Esophagus (tissue), 2 donors: ENCODE measurements at regions not wholly inside any gene's neighbourhood (a gene's known extent, or its start where the extent isn't known, plus 50 kb on each side); places are given as distances from the start of the nearest gene placed in this dataset.

Experiments
- H3K27ac ChIP-seq, 2 donors: one replicate each; pipeline ENCODE4 v1.5.1; 2013; ENCODE audit warnings: low read depth in 2 of 2, mild to moderate bottlenecking in 2 of 2, inconsistent platforms in 1 of 2, low read length in 1 of 2, moderate library complexity in 1 of 2
- H3K27me3 ChIP-seq, 2 donors: one replicate each; pipeline ENCODE4 v1.6.1; 2013; ENCODE audit warnings: low read length in 2 of 2, control low read depth in 1 of 2, mild to moderate bottlenecking in 1 of 2; ENCODE audit not compliant: insufficient read depth in 2 of 2, control insufficient read depth in 1 of 2
- H3K36me3 ChIP-seq, 2 donors: one replicate each; pipeline ENCODE4 v1.6.1; 2013; ENCODE audit warnings: low read length in 1 of 2; ENCODE audit not compliant: control insufficient read depth in 2 of 2, insufficient read depth in 2 of 2
- H3K4me1 ChIP-seq, 2 donors: one replicate each; pipeline ENCODE4 v1.6.1; 2013; ENCODE audit warnings: low read length in 1 of 2; ENCODE audit not compliant: control insufficient read depth in 2 of 2, insufficient read depth in 2 of 2
- H3K4me3 ChIP-seq, 2 donors: one replicate each; pipeline ENCODE4 v1.5.1; 2013; ENCODE audit warnings: low read length in 2 of 2, mild to moderate bottlenecking in 2 of 2, low read depth in 1 of 2, moderate library complexity in 1 of 2
- H3K9me3 ChIP-seq, 2 donors: one replicate each; pipeline ENCODE4 v1.6.1; 2013; ENCODE audit warnings: mild to moderate bottlenecking in 2 of 2, low read depth in 1 of 2, low read length in 1 of 2, moderate library complexity in 1 of 2; ENCODE audit not compliant: control insufficient read depth in 2 of 2, insufficient read depth in 1 of 2
- WGBS, 2 donors: extraction: QIAGEN DNeasy Blood & Tissue Kit; methylation state at CpG; one replicate each; pipeline ENCODE4 v1.1.7; 2013; 5-methylcytosine and 5-hydroxymethylcytosine counted together
- donor health status: healthy with polysubstance abuse.
- donor health status: Bipolar disorder and iron deficiency.

DNA sequence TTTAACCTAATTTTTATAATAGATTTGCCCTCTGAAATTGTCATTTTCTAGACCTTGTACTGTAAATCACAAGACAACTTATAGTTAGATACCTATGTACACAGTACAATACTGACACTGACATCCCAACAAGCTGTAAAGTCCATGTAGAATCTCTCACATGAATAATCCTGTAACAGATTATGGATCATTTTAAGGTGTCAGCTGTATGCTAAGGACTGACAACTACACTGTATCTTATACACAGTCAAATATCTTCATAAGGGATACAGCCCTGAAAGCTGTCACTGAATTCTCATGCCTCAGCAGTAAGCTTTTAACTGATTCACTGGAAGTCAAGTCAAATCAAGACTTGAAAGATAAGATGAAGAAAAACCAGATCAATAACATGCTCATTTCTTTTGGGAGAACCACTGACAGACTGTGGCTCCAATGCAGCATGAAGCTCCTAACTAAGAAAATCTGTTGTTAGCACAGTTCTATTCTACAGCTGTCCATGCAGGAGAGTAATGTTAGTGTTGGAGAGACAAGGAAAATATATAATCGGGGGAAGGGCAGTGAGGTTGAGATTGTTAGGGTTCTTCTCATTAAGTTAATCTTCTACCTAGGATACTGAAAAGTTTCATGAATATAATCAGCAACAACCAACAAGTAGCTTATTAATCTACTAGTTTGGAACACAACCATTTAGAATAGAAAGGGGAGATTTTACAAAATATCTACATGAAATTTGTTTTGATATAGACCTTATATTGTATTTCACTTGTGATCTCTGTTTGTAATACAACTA lies 612.0 kb downstream of the PCDH18 start:
- no peaks in the 10 kb centered on the region for H3K27me3 ChIP-seq
- no peak overlapping the region for H3K27ac ChIP-seq
- H3K4me3 ChIP-seq: no peak overlapping the region
- 89 to 95% methylated on average over 1 of the region's 1 CpG for WGBS, 2 donors
- peaks cover 4% of the 10 kb centered on the region in 2 donors for H3K9me3 ChIP-seq
- no peaks in the 10 kb centered on the region for H3K4me1 ChIP-seq
- H3K36me3 ChIP-seq: no peaks in the 10 kb centered on the region

GRCh38 chr4:136918772-136919171 lies 613.5 kb downstream of the PCDH18 start:
- Histone ChIP-seq H3K4me1 (no peaks in the 10 kb centered on the region), H3K9me3 (peaks cover 4% of the 10 kb centered on the region in 2 donors), H3K27me3 (no peaks in the 10 kb centered on the region), H3K36me3 (no peaks in the 10 kb centered on the region), H3K4me3 (no peak overlapping the region), H3K27ac (no peak overlapping the region)
- 91 to 95% methylated on average over 4 of the region's 4 CpGs for WGBS, 2 donors

DNA sequence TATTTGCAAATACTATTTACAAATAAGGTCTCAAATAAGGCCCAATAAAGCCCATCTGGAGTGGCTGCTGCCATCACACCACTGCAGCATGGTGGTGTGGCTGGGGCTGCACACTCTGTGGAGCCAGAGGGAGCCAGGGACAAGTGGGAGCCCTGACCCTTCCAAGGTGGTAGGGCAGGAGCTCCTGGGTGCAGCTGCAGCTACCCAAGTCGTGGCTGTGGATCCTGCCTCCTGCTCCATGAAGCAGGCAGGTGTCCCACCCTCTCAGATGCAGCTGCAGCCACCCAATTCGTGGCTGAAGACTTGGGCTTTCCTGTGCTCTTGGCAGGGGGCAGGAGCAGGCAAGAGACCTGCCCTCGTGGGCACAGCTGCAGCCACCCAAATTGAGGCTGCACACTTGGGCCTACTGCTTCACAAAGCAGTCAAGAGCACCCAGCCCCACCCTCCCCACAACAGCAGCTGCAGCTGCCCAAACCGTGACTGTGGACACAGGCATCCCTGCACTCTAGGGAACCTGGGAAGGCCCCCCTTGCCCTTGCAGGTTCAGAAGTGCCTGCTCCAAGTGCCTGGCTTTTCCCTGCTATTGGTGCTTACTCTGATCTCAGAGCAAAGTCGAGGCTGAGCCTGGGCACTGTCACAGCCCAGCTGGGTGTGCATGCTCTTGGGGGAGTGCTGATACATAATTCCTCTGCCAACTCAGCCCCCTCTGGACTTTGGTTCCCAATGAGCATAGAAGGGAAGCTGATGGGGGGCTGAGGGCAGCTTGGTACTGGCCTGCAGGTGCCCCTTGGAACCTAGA lies 614.8 kb downstream of the PCDH18 start:
- Histone ChIP-seq H3K27ac (no peak overlapping the region), H3K4me1 (no peaks in the 10 kb centered on the region), H3K27me3 (no peaks in the 10 kb centered on the region), H3K36me3 (no peaks in the 10 kb centered on the region), H3K9me3 (peaks cover 4% of the 10 kb centered on the region in 2 donors), H3K4me3 (no peak overlapping the region)
- WGBS, 2 donors: 34 to 48% methylated on average over 5 of the region's 5 CpGs

DNA sequence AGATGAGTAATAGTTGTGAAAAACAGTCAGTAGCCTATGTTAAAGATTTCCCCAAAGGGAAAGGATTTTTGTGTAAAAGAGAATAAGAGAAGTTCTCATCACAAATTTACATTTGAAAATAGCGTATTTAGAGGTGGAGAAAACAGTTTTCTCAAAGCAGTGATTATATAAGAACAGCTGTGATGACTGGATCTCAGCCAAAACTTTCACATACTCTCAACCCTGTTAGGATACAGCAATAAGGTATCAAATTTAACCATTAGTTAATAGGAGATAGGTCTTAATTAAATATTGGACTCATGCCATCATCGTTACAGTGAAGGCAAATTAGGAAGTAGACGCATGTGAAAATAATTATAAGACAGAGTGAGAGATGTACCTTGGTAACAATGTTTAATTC lies 622.7 kb downstream of the PCDH18 start:
- no peak overlapping the region for H3K27ac ChIP-seq
- 51 to 61% methylated on average over 3 of the region's 3 CpGs for WGBS, 2 donors
- no peak overlapping the region for H3K4me3 ChIP-seq
- no peaks in the 10 kb centered on the region for H3K27me3 ChIP-seq
- no peaks in the 10 kb centered on the region for H3K9me3 ChIP-seq
- H3K4me1 ChIP-seq: no peaks in the 10 kb centered on the region
- no peaks in the 10 kb centered on the region for H3K36me3 ChIP-seq

DNA sequence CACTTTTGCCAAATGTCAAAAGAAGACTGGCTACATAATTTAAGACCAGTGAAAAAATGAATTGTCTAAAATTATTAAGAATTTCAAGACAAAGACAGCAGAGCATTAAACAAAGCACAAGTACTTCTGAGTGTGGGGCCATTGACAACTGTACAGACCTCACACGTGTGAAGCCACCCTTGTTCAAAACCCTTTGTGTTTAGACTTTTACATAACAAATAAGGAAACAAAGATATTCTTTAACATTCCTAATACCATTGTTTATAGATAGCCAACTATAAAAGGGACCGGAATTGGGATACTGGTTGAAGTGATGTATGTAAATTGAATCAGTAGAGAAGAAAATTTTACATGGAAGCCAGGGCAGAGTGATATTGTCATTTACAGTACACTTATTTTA lies 624.2 kb downstream of the PCDH18 start:
- no peak overlapping the region for H3K4me3 ChIP-seq
- no peaks in the 10 kb centered on the region for H3K9me3 ChIP-seq
- H3K4me1 ChIP-seq: no peaks in the 10 kb centered on the region
- no peaks in the 10 kb centered on the region for H3K36me3 ChIP-seq
- H3K27me3 ChIP-seq: no peaks in the 10 kb centered on the region
- WGBS, 2 donors: 50 to 58% methylated on average over 2 of the region's 2 CpGs
- H3K27ac ChIP-seq: no peak overlapping the region

DNA sequence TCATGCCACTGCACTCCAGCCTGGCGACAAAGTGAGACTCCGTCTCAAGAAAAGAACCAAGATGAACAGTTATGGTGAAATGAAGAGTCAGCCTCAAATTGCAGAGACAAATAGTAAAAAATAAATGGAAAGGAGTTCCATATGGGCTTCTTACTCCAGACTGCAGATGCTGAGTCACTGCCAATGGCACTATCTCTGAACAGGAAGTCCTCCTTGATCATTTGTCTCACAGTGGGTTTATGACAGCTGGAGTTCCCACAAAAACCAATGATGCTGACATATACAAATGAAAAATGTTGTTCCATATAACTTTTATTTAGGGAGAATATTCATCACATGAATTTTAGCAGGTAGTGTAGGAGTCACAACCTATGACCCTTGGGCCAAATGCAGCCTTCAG lies 631.6 kb downstream of the PCDH18 start:
- Histone ChIP-seq H3K36me3 (no peaks in the 10 kb centered on the region), H3K4me3 (no peak overlapping the region), H3K9me3 (no peaks in the 10 kb centered on the region), H3K27ac (no peak overlapping the region), H3K27me3 (no peaks in the 10 kb centered on the region), H3K4me1 (no peaks in the 10 kb centered on the region)
- 98% methylated on average over 2 of the region's 2 CpGs for WGBS, 2 donors

GRCh38 chr4:136898590-136899248 lies 633.6 kb downstream of the PCDH18 start:
- H3K4me1 ChIP-seq: no peaks in the 10 kb centered on the region
- H3K27me3 ChIP-seq: no peaks in the 10 kb centered on the region
- H3K4me3 ChIP-seq: no peak overlapping the region
- H3K36me3 ChIP-seq: no peaks in the 10 kb centered on the region
- H3K27ac ChIP-seq: no peak overlapping the region
- 49 to 67% methylated on average over 1 of the region's 1 CpG for WGBS, 2 donors
- no peaks in the 10 kb centered on the region for H3K9me3 ChIP-seq

DNA sequence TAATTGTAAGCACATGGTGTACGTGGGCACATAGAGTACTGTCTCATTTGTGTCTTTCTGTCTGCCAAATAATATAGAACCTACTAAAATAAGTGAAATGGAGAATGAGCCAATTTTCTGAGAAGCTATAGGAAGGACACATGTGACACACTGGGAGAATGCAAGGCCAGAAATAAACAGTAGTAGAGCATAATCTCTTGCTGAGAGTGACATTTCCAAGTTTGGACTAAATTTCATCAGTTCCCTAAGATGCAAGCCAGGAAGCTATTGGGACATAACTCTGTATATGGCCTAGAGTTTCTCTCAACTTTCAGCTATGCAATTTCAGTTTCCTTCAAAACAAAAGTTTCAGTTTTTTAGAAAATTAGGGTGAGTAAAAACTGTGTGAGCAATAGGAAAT lies 638.7 kb downstream of the PCDH18 start:
- Histone ChIP-seq H3K36me3 (no peaks in the 10 kb centered on the region), H3K9me3 (no peaks in the 10 kb centered on the region), H3K4me3 (no peak overlapping the region), H3K4me1 (no peaks in the 10 kb centered on the region), H3K27ac (no peak overlapping the region), H3K27me3 (no peaks in the 10 kb centered on the region)
- 44 to 57% methylated on average over 1 of the region's 1 CpG for WGBS, 2 donors

- Histone ChIP-seq H3K9me3 (no peaks in the 10 kb centered on the region), H3K4me1 (no peaks in the 10 kb centered on the region), H3K4me3 (no peak overlapping the region), H3K36me3 (no peaks in the 10 kb centered on the region), H3K27ac (no peak overlapping the region), H3K27me3 (no peaks in the 10 kb centered on the region)
- WGBS, 2 donors: 72 to 76% methylated on average over 2 of the region's 2 CpGs
Measured at GRCh38 chr4:136881666-136882065, 650.6 kb downstream of the PCDH18 start.
